HG03571 (cell line): ENCODE measurements at regions not wholly inside any gene's neighbourhood (a gene's known extent, or its start where the extent isn't known, plus 50 kb on each side); places are given as distances from the start of the nearest gene placed in this dataset.

Experiments used
- ATAC-seq: cut with Tn5 transposase; IDR thresholded peaks from one replicate; pipeline ENCODE4 v1.9.1; 2021; ENCODE audit not compliant: unreplicated experiment

DNA sequence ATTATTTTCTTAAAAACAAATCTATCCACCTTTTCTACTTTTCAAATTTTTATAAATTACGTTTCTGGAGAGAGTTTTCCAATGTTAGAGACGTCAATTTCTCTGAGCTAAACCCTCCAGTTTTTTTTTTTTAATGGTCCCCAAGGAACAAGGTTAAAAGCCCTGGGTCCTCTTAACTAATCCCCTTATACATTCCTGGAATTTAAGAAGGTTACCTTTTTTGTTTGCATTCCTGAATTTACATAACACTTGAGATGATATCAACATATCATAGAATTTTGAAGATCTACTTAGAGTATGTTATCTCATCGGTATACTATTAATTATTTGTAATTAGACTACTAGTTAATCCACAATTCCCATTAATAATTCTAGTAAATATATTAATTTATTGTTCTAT is 662.2 kb upstream of the LRFN5 start:
- no peak for ATAC-seq

DNA sequence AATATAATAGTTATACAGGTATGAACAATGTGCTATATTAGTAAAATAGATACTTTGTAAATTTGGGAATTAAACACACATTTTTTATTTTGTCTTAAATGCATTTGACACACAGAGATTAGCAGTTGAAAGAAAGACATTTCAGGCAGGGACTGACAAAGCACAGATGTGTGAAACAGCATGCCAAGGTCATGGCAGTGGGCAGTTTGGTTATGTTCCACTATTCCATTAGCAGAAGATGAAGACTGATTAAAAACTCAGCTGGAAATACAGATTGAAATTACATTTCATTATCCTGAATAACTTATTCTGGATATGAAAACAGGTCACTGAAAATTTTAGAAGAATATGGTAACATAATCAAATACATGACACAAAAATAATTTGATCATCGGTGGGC is 669.8 kb upstream of the LRFN5 start:
- ATAC-seq: no peak

DNA sequence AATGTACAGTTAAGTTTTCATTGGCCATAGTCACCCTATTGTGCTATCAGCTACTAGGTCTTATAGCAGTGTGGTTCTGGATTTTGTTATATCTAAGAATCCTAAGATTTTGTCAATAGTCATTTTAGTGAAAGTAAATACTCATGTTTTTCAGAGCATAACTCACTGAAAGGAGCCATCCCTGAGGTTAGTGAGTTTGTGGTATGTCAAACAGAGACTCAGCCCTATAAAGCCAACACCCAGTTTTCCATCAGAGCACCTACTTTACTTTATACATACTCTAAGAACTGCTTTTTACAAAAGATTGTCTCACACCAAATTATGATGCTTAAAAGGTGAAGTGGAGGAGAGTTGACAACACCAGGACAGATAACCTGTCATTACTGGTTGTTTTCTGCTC is 686.3 kb upstream of the LRFN5 start:
- ATAC-seq: no peak

DNA sequence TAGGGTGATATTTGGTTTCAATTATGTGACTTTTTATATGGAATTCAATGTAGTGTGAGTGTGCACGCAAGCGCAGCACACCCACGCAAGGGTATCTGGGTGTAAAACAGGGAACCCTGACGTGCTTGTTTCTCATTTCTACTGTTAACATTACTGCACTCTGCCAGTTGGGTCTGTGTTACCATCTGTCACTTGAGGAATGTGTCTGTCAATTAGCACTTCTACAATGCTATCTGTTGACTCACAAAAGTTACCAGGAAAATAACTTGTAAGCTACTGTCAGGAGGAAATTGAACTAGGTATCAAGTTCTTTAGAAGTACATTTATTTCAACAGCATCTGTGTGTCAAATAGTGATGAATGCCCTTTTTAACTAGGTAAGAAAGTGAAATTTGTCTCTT is 695.5 kb upstream of the LRFN5 start:
- ATAC-seq: no peak

DNA sequence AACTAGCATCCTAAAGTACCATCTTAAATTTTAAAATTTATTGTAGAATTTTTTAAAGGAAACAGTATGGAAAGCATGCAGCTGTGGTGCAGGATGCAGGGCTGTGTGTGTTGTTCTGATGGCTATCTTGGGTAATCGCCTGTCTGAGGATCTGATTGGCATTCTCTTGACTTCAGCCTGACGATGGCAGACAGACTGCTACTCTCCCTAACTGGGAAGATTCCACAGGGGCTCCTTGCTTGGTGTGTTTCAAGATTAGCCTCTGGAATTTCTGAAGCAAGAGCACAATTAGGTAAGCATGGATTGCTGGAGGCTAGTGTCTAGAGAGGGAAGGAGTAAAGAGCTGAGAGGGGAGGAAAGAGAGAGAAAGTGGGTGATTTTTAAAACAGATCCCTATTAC is 696.8 kb upstream of the LRFN5 start:
- ATAC-seq: no peak

DNA sequence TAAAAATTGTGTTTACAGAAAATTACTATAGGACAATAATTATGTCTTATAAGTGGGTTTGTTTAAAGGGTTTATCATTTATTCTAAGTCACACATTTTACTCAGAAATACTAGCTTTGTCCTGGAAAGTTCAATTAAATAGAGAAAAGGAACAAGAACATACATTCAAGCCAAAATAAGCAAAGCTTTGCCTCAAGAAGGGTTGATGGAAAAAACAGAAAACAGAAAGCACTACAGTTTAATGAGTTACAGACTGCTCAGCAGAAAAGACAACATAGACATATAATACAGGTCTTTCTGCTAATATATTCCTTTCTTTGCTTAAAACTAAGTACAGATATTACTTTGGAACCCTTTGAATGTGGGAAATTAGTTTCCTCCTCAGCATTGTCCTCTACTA is 703.0 kb upstream of the LRFN5 start:
- ATAC-seq: no peak

DNA sequence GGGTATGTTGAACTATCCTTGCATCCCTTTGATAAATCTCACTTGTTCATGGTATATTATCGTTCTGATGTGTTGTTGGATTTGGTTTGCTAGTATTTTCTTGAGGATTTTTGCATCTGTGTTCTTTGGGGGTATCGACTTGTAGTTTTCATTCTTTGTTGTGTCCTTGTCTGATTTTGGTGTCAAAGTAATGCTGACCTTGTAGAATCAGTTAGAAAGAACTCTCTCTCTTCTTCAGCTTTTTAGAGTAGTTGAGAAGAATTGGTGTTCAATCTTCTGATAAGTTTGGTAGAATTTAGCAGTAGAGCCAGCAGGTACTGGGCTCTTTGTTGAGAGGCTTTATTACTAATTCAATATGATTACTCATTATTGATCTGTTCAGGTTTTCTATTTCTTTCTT is 707.2 kb upstream of the LRFN5 start:
- ATAC-seq: no peak

DNA sequence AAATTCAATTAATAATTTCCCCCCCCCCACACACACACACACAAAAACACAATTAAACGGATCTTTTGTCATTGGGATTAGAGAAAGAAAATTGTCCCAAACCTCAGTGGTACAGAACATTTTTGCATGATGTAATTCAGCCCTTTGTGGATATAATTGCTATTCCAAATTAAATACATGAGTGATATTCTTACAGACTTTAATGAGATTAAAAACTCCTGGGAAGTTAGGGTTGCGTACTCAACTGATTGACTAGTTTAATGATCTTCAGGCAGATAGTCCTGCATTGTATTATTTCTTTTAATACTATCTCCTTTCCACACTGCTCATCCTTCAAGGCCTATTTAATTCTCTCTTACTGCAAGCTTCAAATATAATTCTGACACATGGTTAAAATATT is 711.8 kb upstream of the LRFN5 start:
- no peak for ATAC-seq

DNA sequence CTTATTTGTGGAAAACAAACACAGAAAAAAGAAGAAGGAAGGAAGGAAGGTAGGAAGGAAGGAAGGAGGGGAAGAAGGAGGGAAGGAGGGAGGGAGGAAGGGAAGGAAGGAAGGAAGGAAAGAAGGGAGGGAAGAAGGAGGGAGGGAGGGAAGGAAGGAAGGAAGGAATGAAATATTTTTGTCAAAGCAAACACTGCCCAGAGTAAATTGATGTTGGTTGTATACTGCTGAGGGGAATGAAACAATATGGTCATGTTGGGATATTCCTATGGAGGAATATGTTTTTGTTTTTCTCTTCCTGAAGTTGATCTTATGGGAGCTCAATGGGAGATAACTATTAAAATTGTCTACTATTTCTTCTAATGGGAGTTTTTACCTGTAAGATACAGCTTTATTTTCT is 717.5 kb upstream of the LRFN5 start:
- no peak for ATAC-seq

DNA sequence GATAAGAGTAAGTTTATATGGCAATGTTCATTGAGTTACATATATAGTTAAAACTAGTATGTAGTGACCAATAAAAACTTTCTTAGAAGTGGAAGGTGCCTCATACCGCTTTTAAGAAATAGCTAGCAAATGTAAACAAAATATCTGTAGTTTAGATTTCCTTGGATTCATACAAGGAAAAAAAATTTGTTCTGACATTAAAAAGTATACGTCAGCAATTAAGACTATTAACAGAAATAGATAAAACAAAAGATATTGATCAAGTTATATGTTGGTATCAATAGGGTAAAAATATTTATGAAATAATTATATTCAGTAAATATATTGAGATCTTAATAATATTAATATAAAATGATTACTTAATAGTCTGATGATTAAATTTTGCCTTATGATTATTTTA is 718.8 kb upstream of the LRFN5 start:
- ATAC-seq: no peak

DNA sequence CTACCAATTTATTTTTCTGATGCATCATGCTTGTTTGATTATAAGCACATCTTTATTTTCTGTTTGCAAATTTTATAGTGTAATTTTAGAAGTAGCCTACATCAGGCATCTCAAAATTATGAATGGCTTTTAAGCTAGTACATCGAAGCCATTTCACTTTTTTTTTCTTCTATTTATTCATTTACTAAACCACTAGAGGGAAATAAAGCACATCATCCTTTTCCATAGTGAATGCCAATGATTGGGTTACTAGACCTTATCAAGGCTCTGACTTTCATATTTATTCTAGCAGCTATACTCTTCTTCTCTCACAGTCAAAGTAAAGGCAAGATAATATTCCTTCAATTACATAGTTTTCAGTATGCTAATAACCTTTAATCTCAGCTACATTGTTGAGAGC is 736.4 kb upstream of the LRFN5 start:
- ATAC-seq: no peak

DNA sequence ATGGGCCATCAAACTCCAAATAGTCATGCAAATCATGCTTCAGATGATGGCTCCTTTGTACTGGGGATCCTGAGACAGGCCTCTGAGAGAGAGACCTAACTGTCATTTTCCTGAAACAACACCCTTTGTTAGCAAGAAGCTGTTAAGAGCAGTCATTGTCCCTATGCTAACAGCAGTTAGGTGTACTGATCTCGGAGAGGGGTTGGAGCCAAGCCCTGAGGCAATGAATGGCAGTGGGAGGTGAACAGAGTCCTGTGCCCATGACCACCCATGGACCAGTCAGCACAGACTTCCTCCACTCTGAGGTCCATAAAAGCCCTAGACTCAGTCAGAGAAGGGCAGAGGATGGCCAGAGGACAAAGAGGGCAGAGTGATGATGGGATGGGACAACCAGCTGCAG is 747.6 kb upstream of the LRFN5 start:
- ATAC-seq: no peak

DNA sequence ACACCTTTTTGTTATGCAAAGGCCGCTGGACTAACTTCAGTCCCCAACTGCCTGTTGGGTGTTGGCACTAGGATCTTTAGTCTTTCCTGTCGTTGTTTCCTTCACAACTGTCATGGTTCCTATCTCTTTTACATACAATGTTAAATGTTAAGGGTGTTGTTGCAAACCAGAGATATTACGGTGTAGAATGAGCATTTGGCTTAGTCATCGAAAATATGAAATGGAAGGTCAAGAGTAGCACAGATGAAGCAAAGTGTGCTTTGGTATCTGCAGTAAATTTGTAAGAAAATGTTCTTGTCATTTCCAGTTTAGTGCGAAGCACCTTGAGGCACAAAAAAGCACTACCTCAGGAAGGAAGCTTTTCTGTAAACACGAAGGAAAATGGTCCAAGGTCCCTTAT is 751.3 kb upstream of the LRFN5 start:
- ATAC-seq: no peak

DNA sequence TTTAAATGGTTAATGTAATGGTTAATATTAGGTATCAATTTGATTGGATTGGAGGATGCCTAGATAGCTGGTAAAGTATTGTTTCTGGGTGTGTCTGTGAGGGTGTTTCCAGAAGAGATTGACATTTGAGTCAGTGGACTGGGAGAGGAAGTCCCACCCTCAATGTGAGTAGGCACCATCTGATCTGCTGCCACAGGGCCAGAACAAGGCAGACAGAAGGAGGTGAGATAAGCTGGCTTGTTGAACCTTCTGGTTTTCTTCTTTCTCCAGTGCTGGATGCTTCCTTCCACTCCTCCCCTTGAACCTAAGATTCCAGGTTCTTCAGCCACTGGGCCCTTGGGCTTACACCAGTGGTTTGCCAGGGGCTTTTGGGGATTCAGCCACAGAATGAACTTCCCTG is 756.5 kb upstream of the LRFN5 start:
- no peak for ATAC-seq

DNA sequence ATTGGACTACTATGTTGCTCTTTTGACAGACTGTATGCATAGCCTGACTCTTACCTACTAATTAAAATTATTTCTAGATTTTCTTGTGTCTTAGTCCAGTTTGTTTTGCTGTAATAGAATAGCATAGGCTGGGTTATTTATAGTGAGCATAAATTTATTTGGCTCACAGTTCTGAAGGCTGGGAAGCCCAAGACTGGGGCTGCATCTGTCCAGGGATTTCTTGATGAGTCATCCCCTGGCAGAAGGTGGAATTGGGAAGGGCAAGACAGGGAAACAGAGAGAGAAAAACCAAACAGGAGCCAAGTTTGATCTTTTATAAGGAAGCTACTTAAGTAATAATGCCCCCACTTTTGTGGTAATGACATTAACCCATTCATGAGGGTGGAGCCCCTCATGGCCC is 759.2 kb upstream of the LRFN5 start:
- no peak for ATAC-seq

DNA sequence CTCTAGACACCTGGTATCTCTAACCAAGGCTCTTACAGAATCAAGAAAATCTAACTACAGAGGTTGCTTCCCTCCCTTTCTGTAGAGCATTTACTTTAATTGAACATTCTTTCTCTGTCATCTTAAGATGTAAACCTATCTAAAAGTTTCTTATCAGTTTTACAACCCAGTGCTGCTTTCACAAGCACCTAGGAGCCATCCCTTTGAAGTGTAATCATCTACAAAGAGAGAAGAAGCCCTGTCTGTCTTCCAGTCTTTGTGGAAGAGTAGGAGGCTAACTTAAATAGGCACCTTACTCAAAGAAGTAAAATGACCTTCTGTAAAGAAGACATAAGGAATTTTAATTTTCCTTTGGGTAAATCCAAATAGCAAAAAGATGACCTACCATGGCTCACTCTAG is 763.9 kb upstream of the LRFN5 start:
- no peak for ATAC-seq

DNA sequence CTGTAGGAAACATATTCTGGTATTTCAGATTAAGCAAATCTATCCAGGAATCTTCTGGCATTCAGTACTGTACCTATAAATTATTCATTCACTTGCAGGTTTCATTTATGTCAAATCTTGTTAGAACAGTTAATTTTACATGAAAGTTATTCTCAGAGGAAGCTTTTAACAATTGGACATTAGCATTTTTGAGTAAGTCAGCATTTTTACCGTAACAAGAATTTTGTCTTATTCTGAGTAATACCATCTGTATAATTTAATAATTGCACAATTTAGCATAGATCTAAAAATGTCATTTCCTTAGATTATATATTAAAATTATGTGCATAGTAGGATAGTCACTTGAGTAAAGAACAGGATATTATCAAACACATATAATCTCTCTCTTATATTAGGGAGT is 764.8 kb upstream of the LRFN5 start:
- no peak for ATAC-seq

DNA sequence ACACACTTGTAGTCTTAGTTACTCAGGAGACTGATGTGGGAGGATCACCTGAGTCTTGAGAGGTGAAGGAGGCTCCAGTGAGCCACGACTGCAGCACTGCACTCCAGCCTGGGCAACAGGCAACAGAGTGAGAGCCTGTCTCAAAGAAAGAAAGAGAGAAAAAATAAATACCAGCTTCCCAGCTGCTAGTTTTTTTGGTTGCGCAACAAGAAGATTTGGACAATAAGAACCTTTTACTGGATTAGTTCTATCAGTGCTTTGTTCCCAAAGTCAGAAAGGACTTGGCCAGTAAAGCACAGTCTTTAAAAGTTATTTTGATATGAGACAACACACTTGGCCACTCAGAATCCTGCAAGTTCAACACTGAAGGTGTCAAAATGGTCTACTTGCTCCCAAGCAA is 768.1 kb upstream of the LRFN5 start:
- ATAC-seq: no peak

DNA sequence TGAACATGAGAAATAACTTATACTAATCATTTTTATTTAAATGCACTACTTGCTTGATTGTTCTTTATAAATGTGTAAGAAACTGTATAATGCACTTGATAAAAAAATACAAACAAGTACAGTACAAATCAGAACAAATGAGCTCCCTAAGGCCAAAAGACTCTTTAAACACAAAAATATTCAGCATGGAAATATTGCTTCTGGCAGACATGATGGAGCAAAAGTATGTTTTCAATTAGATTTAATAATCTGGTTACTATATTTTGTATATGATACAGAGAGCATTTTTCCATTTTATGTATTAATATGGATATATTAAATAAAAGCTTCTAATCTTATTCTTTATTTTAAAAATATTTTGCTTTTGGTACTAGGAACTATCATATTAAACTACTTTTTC is 800.2 kb upstream of the LRFN5 start:
- no peak for ATAC-seq

DNA sequence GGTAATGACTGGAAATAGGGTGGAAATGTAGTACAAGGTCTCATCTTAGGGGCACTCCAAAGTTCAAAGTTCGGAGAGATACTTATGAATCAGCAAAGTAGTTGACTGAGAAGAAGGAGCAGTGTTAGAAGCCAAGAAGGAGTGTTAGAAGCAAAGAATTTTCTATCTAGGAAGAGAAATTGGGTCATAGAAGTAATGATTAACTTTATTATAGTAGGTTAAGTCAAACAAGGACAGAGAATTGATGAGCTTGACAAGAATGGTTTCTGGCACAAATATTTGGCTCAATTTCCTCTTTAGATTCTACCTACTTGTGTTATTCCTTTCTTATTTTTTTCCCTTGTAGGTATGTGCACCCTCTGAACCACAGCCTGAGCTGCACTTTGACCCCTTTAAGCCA is 810.5 kb upstream of the LRFN5 start:
- ATAC-seq: no peak

DNA sequence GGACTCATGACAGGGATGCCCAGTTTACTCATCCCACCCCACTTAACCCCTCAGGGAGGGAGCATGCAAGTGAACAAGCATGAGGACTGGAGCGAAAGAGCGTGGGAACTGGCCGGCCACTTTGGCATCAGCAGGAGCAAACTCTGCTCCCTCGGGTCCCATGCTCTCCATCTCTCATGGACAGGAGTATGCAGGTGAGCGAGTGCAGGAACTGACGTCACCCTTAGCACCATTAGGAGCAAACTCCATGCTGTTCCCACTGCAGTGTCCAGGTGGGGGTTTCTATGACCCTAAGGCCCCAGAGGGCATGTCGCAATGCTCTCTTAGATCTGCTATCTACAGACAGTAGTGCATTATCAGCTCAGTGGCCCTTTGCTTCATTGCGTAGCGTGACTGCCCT is 821.8 kb upstream of the LRFN5 start:
- ATAC-seq: no peak

DNA sequence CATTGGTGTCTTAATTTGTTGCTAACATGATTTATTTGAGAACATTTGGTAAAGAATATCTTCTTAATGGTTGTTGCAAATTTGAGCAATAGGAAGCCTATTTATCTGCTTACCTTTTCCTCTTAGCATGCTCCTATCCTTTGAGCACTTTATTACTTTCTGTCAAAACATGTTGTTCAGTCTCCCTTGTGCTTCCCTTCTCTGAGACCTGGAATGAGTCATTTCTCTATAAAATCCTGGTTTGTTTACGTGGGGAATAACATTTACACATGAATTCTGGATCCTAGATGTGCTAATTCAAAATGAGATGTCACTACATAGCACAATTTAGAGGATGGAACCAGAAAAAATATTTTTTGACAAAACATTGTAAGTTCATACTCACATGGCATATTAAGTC is 844.0 kb upstream of the LRFN5 start:
- ATAC-seq: no peak

DNA sequence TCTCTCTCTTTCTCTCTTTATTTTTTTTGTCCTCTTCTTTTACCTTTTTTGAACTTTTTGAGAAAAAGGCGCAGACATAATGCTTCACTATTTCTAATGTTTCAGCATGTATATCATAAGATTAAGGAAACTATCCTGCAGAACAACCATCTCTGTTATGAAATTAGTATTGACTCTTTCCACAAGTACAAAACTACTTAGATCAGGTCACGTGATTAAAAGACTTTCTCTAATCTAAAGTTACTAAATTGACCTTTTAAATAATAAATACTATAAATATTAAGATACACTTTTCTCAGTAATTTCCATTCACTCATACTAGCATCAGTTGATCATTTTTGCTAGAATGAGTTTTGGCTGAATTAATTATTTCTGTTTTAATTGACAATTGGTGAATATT is 844.5 kb upstream of the LRFN5 start:
- no peak for ATAC-seq

DNA sequence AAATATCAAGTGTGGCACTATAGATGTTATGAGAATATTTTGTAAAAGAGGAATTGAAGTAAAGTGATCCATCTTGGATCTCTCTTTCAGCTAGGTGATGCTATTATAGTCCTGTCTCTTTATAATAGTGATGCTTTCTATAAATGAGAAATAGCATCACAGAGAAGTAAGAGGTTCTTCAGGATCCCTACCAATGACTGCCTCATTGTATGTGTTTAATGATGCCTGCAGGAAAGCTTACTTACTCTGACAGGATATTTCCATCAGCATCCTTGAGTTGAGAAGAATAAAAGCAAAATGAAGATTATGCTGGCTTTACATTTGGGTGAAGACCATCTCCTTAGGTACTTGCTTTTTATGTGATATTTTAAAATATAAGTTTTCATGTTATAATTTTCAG is 846.0 kb upstream of the LRFN5 start:
- no peak for ATAC-seq
